ENCODE measurements at regions not wholly inside any gene's neighbourhood (a gene's known extent, or its start where the extent isn't known, plus 50 kb on each side); places are given as distances from the start of the nearest gene placed in this dataset.

DNA sequence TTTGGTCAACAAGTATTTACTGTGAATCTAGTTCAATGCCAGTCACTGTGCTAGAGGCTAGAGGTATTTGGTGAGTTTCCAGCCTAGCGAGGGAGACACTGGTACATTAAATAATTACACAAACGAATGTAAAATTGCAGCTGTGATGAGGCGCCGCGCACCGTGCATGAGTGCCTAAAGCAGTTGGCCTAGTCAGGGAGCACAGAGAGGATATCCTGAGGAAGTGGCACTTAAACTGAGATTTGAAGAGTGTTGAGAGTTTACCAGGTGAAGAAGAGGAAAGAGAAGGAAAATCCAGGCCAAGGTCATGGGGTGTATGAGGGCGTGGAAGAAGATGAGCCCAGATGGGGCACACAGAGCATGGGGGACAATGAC, 157.6 kb upstream of the NDUFV2 start:
- H3K9ac ChIP-seq (ENCODE audit: low read length in 5 of 5) = no peak overlapping the region
- no peaks in the 10 kb centered on the region for H3K36me3 ChIP-seq (ENCODE audit: control insufficient read depth in 5 of 5, insufficient read depth in 5 of 5, low read length in 5 of 5)
- no peaks in the 10 kb centered on the region for H3K4me1 ChIP-seq (ENCODE audit: control insufficient read depth in 5 of 5, insufficient read depth in 5 of 5, low read length in 5 of 5)
- H3K27me3 ChIP-seq (ENCODE audit: control insufficient read depth in 5 of 5, insufficient read depth in 4 of 5, low read length in 5 of 5) = peaks cover 0 to 10% (median 4%) of the 10 kb centered on the region in 5 donors
- peaks cover 0 to 3% (median 0%) of the 10 kb centered on the region in 5 donors for H3K9me3 ChIP-seq (ENCODE audit: control insufficient read depth in 5 of 5, low read length in 5 of 5)
- no peak overlapping the region for H3K27ac ChIP-seq (ENCODE audit: low read depth, low read length)
- H3K4me3 ChIP-seq (ENCODE audit: low read depth in 1 of 5, low read length in 5 of 5) = no peak overlapping the region

DNA sequence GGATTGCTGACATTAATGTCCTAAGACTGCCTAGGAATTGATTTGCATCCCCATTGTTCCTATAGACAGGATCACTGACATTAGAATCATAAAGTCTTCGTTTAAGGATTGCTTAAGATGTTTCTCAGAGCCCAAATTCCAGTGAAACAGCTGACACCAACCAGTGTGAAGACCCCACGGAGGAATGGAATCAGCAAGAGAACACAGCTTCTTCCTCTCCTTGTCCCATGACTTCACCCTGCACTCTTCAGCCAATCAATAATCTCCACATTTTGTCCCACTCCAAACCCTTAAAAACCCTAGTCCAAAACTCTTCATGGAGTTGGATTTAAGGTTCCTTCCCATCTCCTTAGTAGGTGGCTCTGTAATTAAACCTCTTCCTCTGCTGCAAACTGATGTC, 157.0 kb upstream of the NDUFV2 start:
- Histone ChIP-seq H3K4me1 (ENCODE audit: control insufficient read depth in 5 of 5, insufficient read depth in 5 of 5, low read length in 5 of 5) (no peaks in the 10 kb centered on the region), H3K36me3 (ENCODE audit: control insufficient read depth in 5 of 5, insufficient read depth in 5 of 5, low read length in 5 of 5) (no peaks in the 10 kb centered on the region), H3K9me3 (ENCODE audit: control insufficient read depth in 5 of 5, low read length in 5 of 5) (peaks cover 0 to 3% (median 0%) of the 10 kb centered on the region in 5 donors), H3K27me3 (ENCODE audit: control insufficient read depth in 5 of 5, insufficient read depth in 4 of 5, low read length in 5 of 5) (peaks cover 0 to 10% (median 4%) of the 10 kb centered on the region in 5 donors), H3K27ac (ENCODE audit: low read depth, low read length) (no peak overlapping the region), H3K9ac (ENCODE audit: low read length in 5 of 5) (no peak overlapping the region), H3K4me3 (ENCODE audit: low read depth in 1 of 5, low read length in 5 of 5) (no peak overlapping the region)

DNA sequence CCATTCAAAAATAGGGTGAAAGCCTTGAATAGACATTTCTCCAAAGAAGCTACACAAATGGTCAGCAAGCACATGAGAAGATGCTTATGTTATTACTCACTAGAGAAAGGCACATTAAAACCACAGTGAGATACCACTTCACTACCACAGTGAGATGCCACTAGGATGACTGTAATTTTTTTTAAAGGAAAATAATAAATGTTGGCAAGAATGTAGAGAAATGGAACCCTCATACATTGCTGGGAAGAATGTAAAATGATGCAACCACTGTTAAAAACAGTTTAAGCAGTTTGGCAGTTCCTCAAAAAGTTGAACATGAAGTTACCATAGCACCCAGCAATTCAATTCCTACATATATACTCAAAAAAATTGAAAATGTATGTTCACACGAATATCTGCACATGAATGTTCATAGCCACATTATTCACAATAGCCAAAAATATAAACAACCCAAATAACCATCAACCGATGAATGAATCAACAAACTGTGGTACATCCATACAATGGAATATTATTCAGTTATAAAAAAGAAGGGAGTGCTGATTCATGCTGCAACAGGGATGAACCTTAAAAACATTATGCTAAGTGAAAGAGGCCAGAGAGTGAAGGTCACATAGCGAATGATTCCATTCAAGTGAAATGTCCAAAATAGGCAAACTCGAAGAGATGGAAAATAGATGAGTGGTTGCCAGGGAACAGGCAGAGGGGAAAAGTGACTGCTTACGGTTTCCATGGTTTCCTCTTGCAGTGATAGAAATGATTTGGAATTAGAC, 156.2 kb upstream of the NDUFV2 start:
- Histone ChIP-seq H3K9ac (ENCODE audit: low read length in 5 of 5) (no peak overlapping the region), H3K27ac (ENCODE audit: low read depth, low read length) (no peak overlapping the region), H3K27me3 (ENCODE audit: control insufficient read depth in 5 of 5, insufficient read depth in 4 of 5, low read length in 5 of 5) (peaks cover 0 to 10% (median 4%) of the 10 kb centered on the region in 5 donors), H3K4me1 (ENCODE audit: control insufficient read depth in 5 of 5, insufficient read depth in 5 of 5, low read length in 5 of 5) (no peaks in the 10 kb centered on the region), H3K4me3 (ENCODE audit: low read depth in 1 of 5, low read length in 5 of 5) (no peak overlapping the region), H3K36me3 (ENCODE audit: control insufficient read depth in 5 of 5, insufficient read depth in 5 of 5, low read length in 5 of 5) (no peaks in the 10 kb centered on the region), H3K9me3 (ENCODE audit: control insufficient read depth in 5 of 5, low read length in 5 of 5) (peaks cover 0 to 5% (median 0%) of the 10 kb centered on the region in 5 donors)

DNA sequence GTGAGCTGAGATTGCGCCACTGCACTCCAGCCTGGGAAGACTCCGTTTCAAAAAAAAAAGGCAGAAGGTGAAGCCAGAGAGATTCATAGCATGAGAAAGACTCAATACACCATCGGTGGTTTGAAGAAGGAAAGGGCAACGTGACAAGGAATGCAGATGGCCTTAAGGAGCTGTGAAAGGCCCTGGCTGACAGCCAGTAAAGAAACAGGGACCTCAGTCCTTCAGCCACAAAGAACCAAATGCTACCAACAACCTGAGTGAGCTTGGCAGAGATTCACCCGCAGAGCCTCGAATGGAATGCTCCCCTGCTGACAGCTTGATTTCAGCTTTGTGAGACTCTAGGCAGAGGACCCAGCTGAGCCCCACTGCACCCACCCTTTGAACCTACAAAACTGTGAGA, 154.9 kb upstream of the NDUFV2 start:
- Histone ChIP-seq H3K4me1 (ENCODE audit: control insufficient read depth in 5 of 5, insufficient read depth in 5 of 5, low read length in 5 of 5) (no peaks in the 10 kb centered on the region), H3K36me3 (ENCODE audit: control insufficient read depth in 5 of 5, insufficient read depth in 5 of 5, low read length in 5 of 5) (no peaks in the 10 kb centered on the region), H3K9ac (ENCODE audit: low read length in 5 of 5) (no peak overlapping the region), H3K9me3 (ENCODE audit: control insufficient read depth in 5 of 5, low read length in 5 of 5) (peaks cover 0 to 5% (median 0%) of the 10 kb centered on the region in 5 donors), H3K4me3 (ENCODE audit: low read depth in 1 of 5, low read length in 5 of 5) (no peak overlapping the region), H3K27me3 (ENCODE audit: control insufficient read depth in 5 of 5, insufficient read depth in 4 of 5, low read length in 5 of 5) (peaks cover 0 to 10% (median 4%) of the 10 kb centered on the region in 5 donors), H3K27ac (ENCODE audit: low read depth, low read length) (no peak overlapping the region)

DNA sequence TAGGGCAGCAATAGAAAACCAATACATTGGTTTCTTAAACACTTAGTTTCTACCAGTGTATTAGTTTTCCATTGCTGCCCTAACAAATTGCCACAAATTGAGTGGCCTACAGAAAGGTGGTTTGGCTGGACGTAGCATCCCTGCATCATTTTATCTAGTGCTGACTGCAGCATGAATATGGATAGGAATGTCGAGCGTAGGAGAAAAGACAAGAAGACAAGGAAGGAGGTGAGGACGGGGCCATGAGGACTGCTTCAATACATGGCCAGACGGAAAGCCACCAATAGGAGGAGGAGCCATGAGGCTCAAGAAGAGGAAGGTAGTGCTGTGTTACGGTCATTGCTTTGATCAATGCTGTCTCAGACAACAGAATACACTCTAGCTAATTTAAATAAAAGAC, 154.5 kb upstream of the NDUFV2 start:
- H3K27ac ChIP-seq (ENCODE audit: low read depth, low read length) = no peak overlapping the region
- no peaks in the 10 kb centered on the region for H3K4me1 ChIP-seq (ENCODE audit: control insufficient read depth in 5 of 5, insufficient read depth in 5 of 5, low read length in 5 of 5)
- H3K36me3 ChIP-seq (ENCODE audit: control insufficient read depth in 5 of 5, insufficient read depth in 5 of 5, low read length in 5 of 5) = no peaks in the 10 kb centered on the region
- H3K27me3 ChIP-seq (ENCODE audit: control insufficient read depth in 5 of 5, insufficient read depth in 4 of 5, low read length in 5 of 5) = peaks cover 0 to 10% (median 4%) of the 10 kb centered on the region in 5 donors
- no peak overlapping the region for H3K4me3 ChIP-seq (ENCODE audit: low read depth in 1 of 5, low read length in 5 of 5)
- no peak overlapping the region for H3K9ac ChIP-seq (ENCODE audit: low read length in 5 of 5)
- H3K9me3 ChIP-seq (ENCODE audit: control insufficient read depth in 5 of 5, low read length in 5 of 5) = peaks cover 0 to 5% (median 0%) of the 10 kb centered on the region in 5 donors

DNA sequence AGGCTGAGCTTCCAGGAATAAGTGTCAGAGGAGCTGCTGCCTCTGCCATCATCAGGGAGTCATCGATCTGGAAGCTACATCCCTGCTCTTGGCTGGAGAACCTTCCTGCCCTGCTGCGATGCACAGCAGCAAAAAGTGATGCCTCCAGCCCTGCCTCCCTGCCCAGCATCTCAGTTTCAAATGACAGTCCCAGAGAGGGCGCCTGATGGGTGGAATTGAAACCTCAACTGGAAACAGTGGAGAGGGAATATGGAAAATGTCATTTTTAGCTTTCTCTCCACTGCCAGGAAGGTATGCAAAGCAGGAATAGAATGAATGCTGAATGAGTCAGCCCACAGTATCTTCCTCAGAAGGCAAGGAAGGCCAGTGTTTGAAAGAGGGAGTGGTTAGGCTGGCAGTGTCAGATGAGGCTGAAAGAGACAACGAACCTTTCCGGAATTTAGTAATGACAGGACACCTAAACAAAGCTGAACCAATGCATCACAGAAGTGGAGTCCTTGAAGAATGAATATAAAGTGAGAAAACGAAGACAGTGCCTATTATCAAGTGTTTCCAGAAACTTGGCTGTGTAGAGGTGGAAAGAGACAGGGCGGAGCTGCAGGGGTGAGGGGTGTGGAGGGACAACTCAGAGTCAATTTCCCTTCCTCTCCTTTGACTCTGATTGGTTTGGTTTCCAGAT, 153.9 kb upstream of the NDUFV2 start:
- Histone ChIP-seq H3K36me3 (ENCODE audit: control insufficient read depth in 5 of 5, insufficient read depth in 5 of 5, low read length in 5 of 5) (no peaks in the 10 kb centered on the region), H3K27ac (ENCODE audit: low read depth, low read length) (no peak overlapping the region), H3K4me1 (ENCODE audit: control insufficient read depth in 5 of 5, insufficient read depth in 5 of 5, low read length in 5 of 5) (no peaks in the 10 kb centered on the region), H3K4me3 (ENCODE audit: low read depth in 1 of 5, low read length in 5 of 5) (no peak overlapping the region), H3K27me3 (ENCODE audit: control insufficient read depth in 5 of 5, insufficient read depth in 4 of 5, low read length in 5 of 5) (peaks cover 0 to 10% (median 4%) of the 10 kb centered on the region in 5 donors), H3K9ac (ENCODE audit: low read length in 5 of 5) (no peak overlapping the region), H3K9me3 (ENCODE audit: control insufficient read depth in 5 of 5, low read length in 5 of 5) (peaks cover 0 to 8% (median 5%) of the 10 kb centered on the region in 5 donors)

DNA sequence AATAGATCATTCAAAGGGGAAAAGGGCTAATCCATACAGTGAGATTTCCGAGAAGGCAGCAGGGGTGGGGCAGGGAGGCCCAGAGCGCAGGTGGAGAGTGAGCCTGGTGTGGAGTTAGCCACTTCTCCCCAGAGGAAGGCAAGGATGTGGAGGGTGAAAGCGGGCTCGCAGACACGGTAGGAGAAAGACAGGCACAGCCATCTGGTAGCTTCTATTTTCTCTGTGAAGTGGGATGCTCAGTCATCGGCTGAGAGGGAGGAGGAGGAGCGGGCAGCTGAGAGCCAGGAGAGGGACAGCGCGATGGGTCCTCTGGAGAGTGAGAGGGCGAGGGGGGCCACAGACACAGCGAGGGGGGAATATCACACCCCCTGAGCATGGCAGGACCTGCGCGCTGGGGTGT, 153.3 kb upstream of the NDUFV2 start:
- Histone ChIP-seq H3K9me3 (ENCODE audit: control insufficient read depth in 5 of 5, low read length in 5 of 5) (peaks cover 0 to 8% (median 7%) of the 10 kb centered on the region in 5 donors), H3K4me1 (ENCODE audit: control insufficient read depth in 5 of 5, insufficient read depth in 5 of 5, low read length in 5 of 5) (no peaks in the 10 kb centered on the region), H3K27ac (ENCODE audit: low read depth, low read length) (no peak overlapping the region), H3K27me3 (ENCODE audit: control insufficient read depth in 5 of 5, insufficient read depth in 4 of 5, low read length in 5 of 5) (peaks cover 0 to 10% (median 4%) of the 10 kb centered on the region in 5 donors), H3K4me3 (ENCODE audit: low read depth in 1 of 5, low read length in 5 of 5) (no peak overlapping the region), H3K9ac (ENCODE audit: low read length in 5 of 5) (no peak overlapping the region), H3K36me3 (ENCODE audit: control insufficient read depth in 5 of 5, insufficient read depth in 5 of 5, low read length in 5 of 5) (no peaks in the 10 kb centered on the region)

DNA sequence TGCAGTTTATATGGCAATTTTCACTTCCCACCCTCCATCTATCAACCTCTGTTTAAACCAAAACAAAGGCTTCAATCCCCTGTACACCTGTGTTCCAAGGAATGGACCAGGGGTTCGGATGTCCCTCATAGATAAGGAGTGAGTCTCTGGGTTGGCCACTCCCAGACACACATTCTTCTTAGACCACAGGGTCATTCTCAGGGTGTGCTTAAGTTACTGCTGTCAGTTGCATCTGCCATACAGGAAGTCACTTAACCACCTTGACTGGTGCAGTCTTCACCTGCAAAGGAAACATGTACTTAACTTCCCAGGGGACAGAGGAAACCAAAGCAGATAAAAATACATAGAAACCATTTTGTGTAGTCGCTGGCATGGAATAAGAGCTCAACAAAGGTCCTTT, 151.0 kb upstream of the NDUFV2 start:
- no peak overlapping the region for H3K4me3 ChIP-seq (ENCODE audit: low read depth in 1 of 5, low read length in 5 of 5)
- H3K27me3 ChIP-seq (ENCODE audit: control insufficient read depth in 5 of 5, insufficient read depth in 4 of 5, low read length in 5 of 5) = peaks cover 0 to 10% (median 4%) of the 10 kb centered on the region in 5 donors
- H3K9me3 ChIP-seq (ENCODE audit: control insufficient read depth in 5 of 5, low read length in 5 of 5) = peaks cover 0 to 8% (median 5%) of the 10 kb centered on the region in 5 donors
- H3K27ac ChIP-seq (ENCODE audit: low read depth, low read length) = no peak overlapping the region
- H3K9ac ChIP-seq (ENCODE audit: low read length in 5 of 5) = no peak overlapping the region
- H3K36me3 ChIP-seq (ENCODE audit: control insufficient read depth in 5 of 5, insufficient read depth in 5 of 5, low read length in 5 of 5) = no peaks in the 10 kb centered on the region
- no peaks in the 10 kb centered on the region for H3K4me1 ChIP-seq (ENCODE audit: control insufficient read depth in 5 of 5, insufficient read depth in 5 of 5, low read length in 5 of 5)

DNA sequence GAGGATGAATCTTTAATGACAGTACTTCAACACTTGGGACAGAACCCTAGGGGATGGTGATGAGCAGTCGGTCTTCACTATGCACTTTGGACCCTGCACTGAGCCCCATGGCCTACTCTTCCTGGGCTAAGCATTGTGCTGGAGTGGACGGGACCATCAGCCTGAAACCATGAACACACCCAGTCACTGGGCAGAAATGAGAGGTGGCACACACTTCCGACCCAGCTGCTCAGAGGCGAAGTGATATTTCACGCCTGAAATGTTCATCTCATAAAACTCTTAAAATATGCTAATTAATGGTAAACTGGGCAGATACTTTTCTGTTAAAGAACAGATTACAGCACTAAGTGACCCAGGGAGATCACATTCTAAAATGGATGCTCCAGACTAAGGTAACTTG, 150.3 kb upstream of the NDUFV2 start:
- Histone ChIP-seq H3K4me3 (ENCODE audit: low read depth in 1 of 5, low read length in 5 of 5) (no peak overlapping the region), H3K9ac (ENCODE audit: low read length in 5 of 5) (no peak overlapping the region), H3K4me1 (ENCODE audit: control insufficient read depth in 5 of 5, insufficient read depth in 5 of 5, low read length in 5 of 5) (no peaks in the 10 kb centered on the region), H3K9me3 (ENCODE audit: control insufficient read depth in 5 of 5, low read length in 5 of 5) (peaks cover 0 to 8% (median 5%) of the 10 kb centered on the region in 5 donors), H3K27me3 (ENCODE audit: control insufficient read depth in 5 of 5, insufficient read depth in 4 of 5, low read length in 5 of 5) (peaks cover 0 to 10% (median 4%) of the 10 kb centered on the region in 5 donors), H3K36me3 (ENCODE audit: control insufficient read depth in 5 of 5, insufficient read depth in 5 of 5, low read length in 5 of 5) (no peaks in the 10 kb centered on the region), H3K27ac (ENCODE audit: low read depth, low read length) (no peak overlapping the region)
